ENCODE measurements at regions not wholly inside any gene's neighbourhood (a gene's known extent, or its start where the extent isn't known, plus 50 kb on each side); places are given as distances from the start of the nearest gene placed in this dataset.

DNA sequence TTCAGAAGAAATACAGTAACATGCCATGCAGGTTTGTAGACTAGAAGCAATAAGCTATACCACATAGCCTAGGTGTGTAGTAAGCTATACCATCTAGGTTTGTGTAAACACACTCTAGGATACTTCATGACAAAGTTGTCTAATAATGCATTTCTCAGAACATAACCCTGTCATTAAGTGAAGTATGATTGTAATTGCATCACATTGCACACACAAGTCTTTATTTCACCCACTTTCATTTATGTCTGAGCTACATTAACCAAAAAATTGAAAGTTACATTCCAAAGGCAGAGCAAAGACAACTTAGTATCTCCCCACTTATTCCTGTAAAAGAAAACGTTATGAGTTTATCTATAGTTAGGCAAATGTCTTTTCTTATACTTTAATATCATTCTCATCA is 64.5 kb upstream of the ATF3 start:
- DNase-seq: no peak

GRCh38 chr1:212545941-212546635 is 62.5 kb upstream of the ATF3 start:
- no peak for TF ChIP-seq EZH2 (optimal IDR thresholded peaks at IDR 0.05; ENCODE audit: low read depth, low read length)
- TF ChIP-seq CTCF (IDR thresholded peaks at IDR 0.05; ENCODE audit: low read length): no peak
- TF ChIP-seq EZH2phosphoT487 (IDR thresholded peaks at IDR 0.05; ENCODE audit: low read length): no peak
- no peak overlapping the region for H2AFZ ChIP-seq (ENCODE audit: low read length)

More for the DNA sequence above, 64.5 kb upstream of the ATF3 start:
- Histone ChIP-seq H3K4me1 (ENCODE audit: low read length) (no peaks in the 10 kb centered on the region), H3K36me3 (replicated peaks; ENCODE audit: insufficient read depth, low read length) (no peaks in the 10 kb centered on the region), H3K27me3 (replicated peaks; ENCODE audit: insufficient read depth, low read length) (no peaks in the 10 kb centered on the region), H3K9me2 (replicated peaks; ENCODE audit: insufficient read depth, low read length) (no peaks in the 10 kb centered on the region), H2AFZ (ENCODE audit: low read length) (no peak overlapping the region), H3K9ac (ENCODE audit: low read length) (no peak overlapping the region), H3K27ac (ENCODE audit: low read length) (no peak overlapping the region), H3K4me2 (ENCODE audit: low read depth, low read length) (no peak overlapping the region), H3K79me2 (ENCODE audit: low read length) (no peaks in the 10 kb centered on the region), H3K9me3 (replicated peaks; ENCODE audit: insufficient read depth, low read length) (no peaks in the 10 kb centered on the region), H4K20me1 (ENCODE audit: insufficient read depth, low read length) (no peaks in the 10 kb centered on the region), H3F3A (ENCODE audit: insufficient read depth, low read length) (no peaks in the 10 kb centered on the region), H3K4me3 (ENCODE audit: low read length) (no peak overlapping the region)
- TF ChIP-seq EZH2phosphoT487 (IDR thresholded peaks at IDR 0.05; ENCODE audit: low read length) (no peak), CTCF (IDR thresholded peaks at IDR 0.05; ENCODE audit: low read length) (no peak), EZH2 (optimal IDR thresholded peaks at IDR 0.05; ENCODE audit: low read depth, low read length) (no peak)

GRCh38 chr1:212549503-212550017 is 59.0 kb upstream of the ATF3 start:
- Histone ChIP-seq H3K4me1 (ENCODE audit: low read length) (no peaks in the 10 kb centered on the region), H3K79me2 (ENCODE audit: low read length) (no peaks in the 10 kb centered on the region), H3K27me3 (replicated peaks; ENCODE audit: insufficient read depth, low read length) (no peaks in the 10 kb centered on the region), H3F3A (ENCODE audit: insufficient read depth, low read length) (no peaks in the 10 kb centered on the region), H3K9me3 (replicated peaks; ENCODE audit: insufficient read depth, low read length) (no peaks in the 10 kb centered on the region), H3K9me2 (replicated peaks; ENCODE audit: insufficient read depth, low read length) (no peaks in the 10 kb centered on the region), H3K4me3 (ENCODE audit: low read length) (no peak overlapping the region), H3K4me2 (ENCODE audit: low read depth, low read length) (no peak overlapping the region), H3K9ac (ENCODE audit: low read length) (no peak overlapping the region), H3K36me3 (replicated peaks; ENCODE audit: insufficient read depth, low read length) (no peaks in the 10 kb centered on the region), H3K27ac (ENCODE audit: low read length) (no peak overlapping the region), H4K20me1 (ENCODE audit: insufficient read depth, low read length) (no peaks in the 10 kb centered on the region), H2AFZ (ENCODE audit: low read length) (no peak overlapping the region)
- no peak for DNase-seq
- TF ChIP-seq EZH2phosphoT487 (IDR thresholded peaks at IDR 0.05; ENCODE audit: low read length): no peak

More at GRCh38 chr1:212545941-212546635, 62.5 kb upstream of the ATF3 start:
- H3K27ac ChIP-seq (ENCODE audit: low read length): no peak overlapping the region
- no peaks in the 10 kb centered on the region for H3K27me3 ChIP-seq (replicated peaks; ENCODE audit: insufficient read depth, low read length)
- no peaks in the 10 kb centered on the region for H3K79me2 ChIP-seq (ENCODE audit: low read length)
- no peaks in the 10 kb centered on the region for H3F3A ChIP-seq (ENCODE audit: insufficient read depth, low read length)
- no peaks in the 10 kb centered on the region for H3K4me1 ChIP-seq (ENCODE audit: low read length)
- no peak overlapping the region for H3K9ac ChIP-seq (ENCODE audit: low read length)
- H3K4me3 ChIP-seq (ENCODE audit: low read length): no peak overlapping the region
- no peaks in the 10 kb centered on the region for H4K20me1 ChIP-seq (ENCODE audit: insufficient read depth, low read length)
- no peak for DNase-seq
- no peak overlapping the region for H3K4me2 ChIP-seq (ENCODE audit: low read depth, low read length)
- no peaks in the 10 kb centered on the region for H3K9me2 ChIP-seq (replicated peaks; ENCODE audit: insufficient read depth, low read length)
- no peaks in the 10 kb centered on the region for H3K9me3 ChIP-seq (replicated peaks; ENCODE audit: insufficient read depth, low read length)
- no peaks in the 10 kb centered on the region for H3K36me3 ChIP-seq (replicated peaks; ENCODE audit: insufficient read depth, low read length)

DNA sequence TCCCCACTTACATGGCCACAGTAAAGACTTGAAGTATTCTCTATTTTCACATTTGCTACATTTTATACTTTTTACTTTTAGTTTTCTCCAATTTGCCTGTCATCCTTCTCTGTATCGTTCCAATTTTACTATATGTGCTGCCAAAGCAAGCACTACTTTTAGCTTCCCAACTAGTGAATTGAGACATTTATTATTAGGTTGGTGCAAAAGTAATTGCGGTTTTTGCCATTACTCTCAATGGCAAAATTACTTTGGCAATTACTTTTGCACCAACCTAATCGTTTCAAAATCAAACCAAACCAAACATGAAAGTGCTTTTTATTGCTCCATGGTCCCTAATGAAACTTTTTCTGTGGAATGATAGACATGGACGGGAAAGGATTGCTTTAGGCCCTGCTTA is 56.6 kb upstream of the ATF3 start:
- no peaks in the 10 kb centered on the region for H3K9me2 ChIP-seq (replicated peaks; ENCODE audit: insufficient read depth, low read length)
- H3K9ac ChIP-seq (ENCODE audit: low read length): no peak overlapping the region
- no peak overlapping the region for H3K4me3 ChIP-seq (ENCODE audit: low read length)
- H4K20me1 ChIP-seq (ENCODE audit: insufficient read depth, low read length): no peaks in the 10 kb centered on the region
- H2AFZ ChIP-seq (ENCODE audit: low read length): no peak overlapping the region
- H3K9me3 ChIP-seq (replicated peaks; ENCODE audit: insufficient read depth, low read length): no peaks in the 10 kb centered on the region
- H3K27ac ChIP-seq (ENCODE audit: low read length): no peak overlapping the region
- no peaks in the 10 kb centered on the region for H3K4me1 ChIP-seq (ENCODE audit: low read length)
- H3F3A ChIP-seq (ENCODE audit: insufficient read depth, low read length): no peaks in the 10 kb centered on the region
- no peaks in the 10 kb centered on the region for H3K79me2 ChIP-seq (ENCODE audit: low read length)
- DNase-seq: no peak
- no peaks in the 10 kb centered on the region for H3K27me3 ChIP-seq (replicated peaks; ENCODE audit: insufficient read depth, low read length)
- H3K36me3 ChIP-seq (replicated peaks; ENCODE audit: insufficient read depth, low read length): no peaks in the 10 kb centered on the region
- H3K4me2 ChIP-seq (ENCODE audit: low read depth, low read length): no peak overlapping the region
- no peak for TF ChIP-seq EZH2 (optimal IDR thresholded peaks at IDR 0.05; ENCODE audit: low read depth, low read length)
- TF ChIP-seq CTCF (IDR thresholded peaks at IDR 0.05; ENCODE audit: low read length): no peak
- TF ChIP-seq EZH2phosphoT487 (IDR thresholded peaks at IDR 0.05; ENCODE audit: low read length): no peak
